ENCODE measurements at regions not wholly inside any gene's neighbourhood (a gene's known extent, or its start where the extent isn't known, plus 50 kb on each side); places are given as distances from the start of the nearest gene placed in this dataset.

DNA sequence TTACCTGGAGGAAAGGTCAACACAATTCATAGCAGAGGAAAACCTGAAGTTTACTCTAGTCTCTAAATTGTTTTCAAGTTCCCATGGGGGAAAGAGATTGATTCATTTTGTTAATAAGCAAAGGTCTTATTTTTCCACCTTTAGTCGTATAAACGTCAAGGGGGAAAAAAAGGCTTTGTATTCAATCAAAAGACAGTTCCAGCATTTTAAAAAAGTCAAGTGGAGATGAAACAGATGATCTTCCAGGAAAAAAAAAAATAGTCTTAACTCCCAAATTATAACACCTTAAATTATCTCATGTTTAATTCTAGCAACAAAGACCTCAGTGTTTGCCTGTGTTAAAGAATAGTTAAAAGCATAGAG is 140.5 kb downstream of the TOMM20 start:
- TF ChIP-seq, protein P1, sequence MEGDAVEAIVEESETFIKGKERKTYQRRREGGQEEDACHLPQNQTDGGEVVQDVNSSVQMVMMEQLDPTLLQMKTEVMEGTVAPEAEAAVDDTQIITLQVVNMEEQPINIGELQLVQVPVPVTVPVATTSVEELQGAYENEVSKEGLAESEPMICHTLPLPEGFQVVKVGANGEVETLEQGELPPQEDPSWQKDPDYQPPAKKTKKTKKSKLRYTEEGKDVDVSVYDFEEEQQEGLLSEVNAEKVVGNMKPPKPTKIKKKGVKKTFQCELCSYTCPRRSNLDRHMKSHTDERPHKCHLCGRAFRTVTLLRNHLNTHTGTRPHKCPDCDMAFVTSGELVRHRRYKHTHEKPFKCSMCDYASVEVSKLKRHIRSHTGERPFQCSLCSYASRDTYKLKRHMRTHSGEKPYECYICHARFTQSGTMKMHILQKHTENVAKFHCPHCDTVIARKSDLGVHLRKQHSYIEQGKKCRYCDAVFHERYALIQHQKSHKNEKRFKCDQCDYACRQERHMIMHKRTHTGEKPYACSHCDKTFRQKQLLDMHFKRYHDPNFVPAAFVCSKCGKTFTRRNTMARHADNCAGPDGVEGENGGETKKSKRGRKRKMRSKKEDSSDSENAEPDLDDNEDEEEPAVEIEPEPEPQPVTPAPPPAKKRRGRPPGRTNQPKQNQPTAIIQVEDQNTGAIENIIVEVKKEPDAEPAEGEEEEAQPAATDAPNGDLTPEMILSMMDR (IDR thresholded peaks at IDR 0.05), result no peak
- no peak for TF ChIP-seq POLR2A (IDR thresholded peaks at IDR 0.05)
- peak; percentile 60 to 91 (median 76) for TF ChIP-seq POLR2AphosphoS5 (IDR thresholded peaks at IDR 0.05)
- peak; percentile 8 for TF ChIP-seq EP300 (IDR thresholded peaks at IDR 0.05; ENCODE audit: low read depth)

Measured in transverse colon (tissue), 4 donors.